ENCODE measurements at regions not wholly inside any gene's neighbourhood (a gene's known extent, or its start where the extent isn't known, plus 50 kb on each side); places are given as distances from the start of the nearest gene placed in this dataset.

GRCh38 chr16:86991679-86992078, 325.5 kb downstream of the C16orf95 start:
- no peak for TF ChIP-seq EZH2 (optimal IDR thresholded peaks at IDR 0.05; ENCODE audit: low read depth, low read length)
- TF ChIP-seq CTCF (IDR thresholded peaks at IDR 0.05; ENCODE audit: low read length), result no peak
- no peak for TF ChIP-seq EZH2phosphoT487 (IDR thresholded peaks at IDR 0.05; ENCODE audit: low read length)
